Suppressor macrophage treated with lipopolysaccharide for 1 hour (primary cell): ENCODE measurements at regions not wholly inside any gene's neighbourhood (a gene's known extent, or its start where the extent isn't known, plus 50 kb on each side); places are given as distances from the start of the nearest gene placed in this dataset.
"Not testable (repeated sequence)": the region's sequence is repeated elsewhere in the genome, so short reads cannot be mapped to it uniquely, and the experiment has no call there.

Experiments
- DNase-seq, 3 donors: peaks; one replicate each; pipeline ENCODE4 v3.0.0-alpha.2; 2020 to 2022

DNA sequence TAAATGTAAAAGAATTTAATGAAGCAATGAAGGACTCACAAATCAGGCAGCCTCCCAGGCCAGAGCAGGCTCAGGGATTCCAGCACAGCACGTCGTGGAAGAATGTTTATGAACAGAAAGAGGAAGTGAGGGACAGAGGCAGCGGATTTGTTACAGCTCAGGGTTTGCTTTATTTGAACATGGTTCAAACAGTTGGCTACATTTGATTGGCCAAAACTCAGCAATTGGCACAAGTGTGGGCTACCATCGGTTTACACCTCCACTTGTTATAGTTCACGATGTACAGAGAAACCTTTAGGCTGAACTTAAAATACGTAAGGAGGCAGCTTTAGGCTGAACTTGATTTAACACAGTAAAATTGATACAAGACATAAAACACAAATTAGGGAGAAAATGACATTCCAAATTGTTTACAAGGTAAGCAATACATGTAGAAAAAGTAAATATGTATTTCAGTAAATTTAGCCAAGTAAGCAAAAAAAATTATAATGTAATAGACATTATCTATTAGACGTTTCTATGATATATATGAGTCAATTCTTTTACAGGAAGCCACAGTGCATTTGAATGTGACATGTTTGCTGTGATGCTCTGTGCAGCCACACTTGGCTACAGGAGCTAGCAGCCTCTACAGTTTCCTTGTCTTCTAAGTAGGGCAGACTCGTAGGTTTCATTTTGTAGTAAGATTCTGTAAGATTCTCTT is 126.5 kb downstream of the ADSS2 start:
- DNase-seq: peak; percentile 68 to 76 (median 76)

DNA sequence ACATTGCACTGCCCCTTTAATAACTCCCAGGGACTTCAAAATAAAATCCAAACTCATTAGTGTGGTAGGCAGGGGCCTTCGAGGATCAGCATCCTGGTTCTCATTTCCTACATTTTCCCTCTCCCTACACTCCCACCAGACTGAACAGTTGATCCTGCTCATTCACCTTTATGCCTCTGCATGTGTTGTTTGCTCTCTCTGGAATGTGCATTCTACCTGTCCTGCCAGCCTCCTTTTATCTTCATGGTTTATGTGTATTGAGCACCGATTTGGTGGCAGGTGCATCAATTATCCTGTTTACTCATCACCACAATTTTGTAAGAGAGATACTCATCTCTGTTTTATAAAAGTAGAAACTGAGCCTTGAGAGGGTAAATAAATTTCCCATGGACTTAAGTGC is 125.0 kb downstream of the ADSS2 start:
- DNase-seq: no peak

DNA sequence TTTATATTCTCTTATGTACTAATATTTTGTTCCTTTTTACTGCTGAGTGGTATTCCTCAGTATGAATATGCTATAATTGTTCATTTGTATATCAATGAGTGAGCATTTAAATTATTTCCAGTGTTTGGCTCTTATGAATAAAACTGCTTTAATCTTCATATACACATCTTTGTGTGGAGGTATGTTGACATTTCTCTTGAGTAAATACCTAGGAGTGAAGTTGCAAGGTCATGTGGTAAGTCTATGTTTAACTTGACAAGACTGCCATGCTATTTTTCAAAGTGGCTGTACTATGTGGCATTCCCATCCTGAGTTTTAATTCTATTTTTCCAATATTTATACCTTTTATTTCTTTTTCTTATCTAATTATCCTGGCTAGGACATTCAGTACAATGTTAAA is 124.2 kb downstream of the ADSS2 start:
- DNase-seq: no peak

DNA sequence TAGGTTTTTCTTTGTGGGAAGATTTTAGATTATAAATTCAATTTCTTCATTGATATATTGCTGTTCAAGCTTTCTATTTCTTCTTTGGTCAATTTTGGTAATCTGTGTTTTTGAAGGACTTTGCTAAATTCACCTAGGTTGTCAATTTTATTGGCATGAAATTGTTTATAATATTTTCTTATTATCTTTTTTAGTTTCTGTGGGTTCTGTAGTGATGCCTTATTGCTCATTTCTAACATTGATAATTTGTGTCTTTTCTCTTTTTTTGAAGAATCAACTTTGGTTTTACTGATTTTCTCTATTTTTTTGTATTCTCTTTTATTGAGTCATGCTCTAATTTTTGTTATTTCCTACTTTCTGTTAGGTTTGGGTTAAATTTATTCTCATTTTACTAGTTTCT is 123.2 kb downstream of the ADSS2 start:
- no peak for DNase-seq

DNA sequence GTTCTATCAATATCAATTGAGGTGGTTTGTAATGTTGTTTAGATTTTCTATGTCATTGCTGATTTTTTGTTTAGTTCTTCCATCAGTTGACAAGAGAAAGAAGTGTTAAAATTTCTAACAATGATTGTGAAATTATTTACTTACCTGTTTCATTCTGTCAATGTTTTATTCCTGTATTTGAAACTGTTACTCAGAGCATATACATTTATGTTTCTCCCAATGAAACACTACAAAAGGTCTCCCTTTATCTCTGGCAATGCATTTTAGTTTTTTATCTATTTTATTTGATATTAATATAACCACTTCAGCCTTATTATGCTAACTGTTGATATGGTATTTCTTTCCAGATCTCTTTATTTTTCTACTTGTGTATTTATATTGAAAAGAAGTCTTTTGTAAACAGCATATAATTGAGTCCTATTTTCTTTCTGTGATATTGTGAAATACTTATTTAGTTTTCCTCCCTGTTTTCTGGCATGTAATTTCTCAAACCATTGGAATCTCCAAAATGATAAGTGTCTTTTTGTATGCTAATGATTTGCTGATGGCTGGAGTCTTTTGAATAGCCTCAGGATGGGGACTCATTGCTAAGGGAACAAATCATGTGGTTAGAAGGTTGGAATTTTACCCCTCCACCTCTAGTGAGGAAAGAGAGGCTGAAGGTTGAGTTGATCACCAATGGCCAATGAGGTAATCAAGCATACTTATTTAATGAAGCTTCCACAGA is 122.0 kb downstream of the ADSS2 start:
- no peak for DNase-seq

DNA sequence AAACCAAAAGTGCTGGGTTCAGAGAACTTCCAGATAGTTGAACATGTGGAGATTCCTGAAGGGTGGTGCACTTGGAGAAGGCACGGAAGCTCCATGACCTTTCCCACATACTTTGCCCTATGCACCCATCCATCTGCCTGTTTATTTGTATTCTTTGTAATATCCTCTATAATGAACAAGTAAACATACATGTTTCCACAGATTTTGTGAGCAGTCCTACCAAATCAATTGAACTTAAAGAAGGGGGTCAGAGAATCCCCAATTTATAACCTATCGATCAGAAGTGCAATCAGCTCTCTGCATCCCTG is 121.4 kb downstream of the ADSS2 start:
- DNase-seq: no peak

DNA sequence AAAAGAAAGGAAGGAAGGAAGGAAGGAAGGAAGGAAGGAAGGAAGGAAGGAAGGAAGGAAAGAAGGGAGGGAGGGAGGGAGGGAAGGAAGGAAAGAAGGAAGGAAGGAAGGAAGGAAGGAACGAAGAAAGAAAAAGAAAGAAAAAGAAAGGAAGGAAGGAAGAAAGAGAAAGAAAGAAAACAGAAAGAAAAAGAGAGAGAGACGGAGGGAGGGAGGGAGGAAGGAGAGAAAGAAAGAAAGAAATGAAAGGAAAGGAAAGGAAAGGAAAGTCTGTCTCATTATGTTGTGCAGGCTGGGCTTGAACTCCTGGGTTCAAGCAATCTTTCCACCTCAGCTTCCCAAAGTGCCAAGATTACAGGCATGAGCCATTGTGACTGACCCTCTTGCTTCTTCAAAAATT is 118.9 kb downstream of the ADSS2 start:
- not testable (repeated sequence) for DNase-seq

DNA sequence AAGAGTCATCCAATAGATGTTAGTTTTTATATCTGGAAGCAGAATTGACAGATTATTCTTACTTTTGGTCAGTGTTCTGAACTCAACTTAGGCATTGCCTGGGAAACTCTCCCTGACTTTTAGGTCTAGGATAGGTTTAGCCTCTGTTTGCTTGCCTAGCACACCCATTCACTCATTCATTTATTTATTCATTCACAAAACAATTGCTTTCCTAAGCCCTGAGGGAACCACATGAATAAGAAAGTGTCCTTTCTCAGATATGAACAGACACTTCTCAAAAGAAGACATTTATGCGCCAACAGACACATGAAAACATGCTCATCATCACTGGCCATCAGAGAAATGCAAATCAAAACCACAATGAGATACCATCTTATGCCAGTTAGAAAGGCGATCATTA is 117.4 kb downstream of the ADSS2 start:
- DNase-seq: not testable (repeated sequence)

DNA sequence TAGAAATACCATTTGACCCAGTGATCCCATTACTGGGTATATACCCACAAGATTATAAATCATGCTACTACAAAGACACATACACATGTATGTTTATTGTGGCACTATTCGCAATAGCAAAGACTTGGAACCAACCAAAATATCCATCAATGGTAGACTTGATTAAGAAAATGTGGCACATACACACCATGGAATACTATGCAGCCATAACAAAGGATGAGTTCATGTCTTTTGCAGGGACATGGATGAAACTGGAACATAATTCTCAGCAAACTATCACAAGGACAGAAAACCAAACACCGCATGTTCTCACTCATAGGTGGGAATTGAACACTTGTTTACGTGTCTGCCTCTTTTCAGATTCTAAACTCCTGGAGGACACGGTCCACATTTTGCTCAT is 116.9 kb downstream of the ADSS2 start:
- DNase-seq: not testable (repeated sequence)

DNA sequence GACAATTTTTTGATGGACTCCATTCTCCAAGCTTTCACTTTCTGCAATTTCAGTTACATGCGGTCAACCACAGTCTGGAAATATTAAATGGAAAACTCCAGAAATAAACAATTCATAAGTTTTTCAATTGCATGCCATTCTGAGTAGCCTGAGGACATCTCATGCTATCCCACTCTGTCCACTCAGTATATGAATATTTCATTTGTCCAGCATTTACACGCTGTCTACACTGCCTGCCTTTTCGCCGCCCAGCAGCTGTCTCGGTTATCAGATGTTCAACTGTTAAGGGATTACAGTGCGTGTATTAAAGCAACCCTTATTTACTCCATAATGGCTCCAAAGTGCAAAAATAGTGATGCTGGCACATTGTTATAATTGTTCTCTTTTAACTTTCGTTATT is 116.3 kb downstream of the ADSS2 start:
- DNase-seq: no peak

DNA sequence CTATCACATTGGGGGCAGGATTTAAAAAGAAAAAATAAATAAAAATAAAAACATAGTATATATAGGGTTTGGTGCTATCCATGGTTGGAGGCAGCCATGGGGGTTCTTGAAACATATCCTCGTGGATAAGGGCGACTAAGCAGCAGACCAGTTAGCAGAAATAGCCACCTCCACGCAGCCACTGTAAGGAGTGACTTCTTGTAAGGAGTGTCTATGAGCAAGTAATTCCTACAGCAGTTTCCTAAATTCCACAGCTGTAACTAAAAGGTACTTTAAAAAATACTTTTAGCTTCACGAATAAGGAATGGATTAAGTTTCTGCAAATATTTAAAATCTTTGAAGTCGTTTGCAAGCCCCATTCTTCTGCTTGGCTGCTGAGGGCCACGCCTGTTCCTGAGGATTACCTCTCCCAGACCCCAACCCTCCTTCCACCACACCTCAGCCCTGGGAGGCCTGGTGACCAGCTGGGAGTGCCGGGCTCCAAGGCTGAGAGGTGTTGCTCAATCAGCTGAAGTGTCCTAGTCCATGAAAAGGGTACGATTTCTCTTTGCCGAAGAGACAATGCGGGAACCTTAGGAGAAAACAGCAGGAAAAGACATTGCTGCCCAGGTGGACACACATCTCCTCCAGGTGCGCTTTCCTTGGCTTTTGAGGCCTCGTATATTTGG is 115.3 kb downstream of the ADSS2 start:
- DNase-seq: no peak

DNA sequence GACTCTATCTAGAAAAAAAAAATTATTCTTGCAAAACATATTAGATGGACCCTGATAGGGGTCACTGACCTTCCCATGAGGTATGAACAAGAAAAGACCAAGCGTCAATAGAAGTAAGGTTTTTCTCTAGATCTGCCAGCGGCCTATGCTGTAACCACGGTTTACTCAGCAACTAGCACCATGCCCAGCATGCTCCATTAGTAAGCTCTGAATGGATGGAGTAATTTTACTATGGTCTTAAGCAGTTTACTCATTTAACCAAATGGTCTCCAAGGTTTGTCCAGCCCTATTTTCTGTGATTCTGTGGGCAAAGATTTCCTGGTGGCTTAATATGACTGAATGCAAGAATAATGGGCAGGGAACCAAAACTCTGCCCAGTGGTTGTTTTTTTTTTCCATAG is 113.9 kb downstream of the ADSS2 start:
- DNase-seq: no peak

DNA sequence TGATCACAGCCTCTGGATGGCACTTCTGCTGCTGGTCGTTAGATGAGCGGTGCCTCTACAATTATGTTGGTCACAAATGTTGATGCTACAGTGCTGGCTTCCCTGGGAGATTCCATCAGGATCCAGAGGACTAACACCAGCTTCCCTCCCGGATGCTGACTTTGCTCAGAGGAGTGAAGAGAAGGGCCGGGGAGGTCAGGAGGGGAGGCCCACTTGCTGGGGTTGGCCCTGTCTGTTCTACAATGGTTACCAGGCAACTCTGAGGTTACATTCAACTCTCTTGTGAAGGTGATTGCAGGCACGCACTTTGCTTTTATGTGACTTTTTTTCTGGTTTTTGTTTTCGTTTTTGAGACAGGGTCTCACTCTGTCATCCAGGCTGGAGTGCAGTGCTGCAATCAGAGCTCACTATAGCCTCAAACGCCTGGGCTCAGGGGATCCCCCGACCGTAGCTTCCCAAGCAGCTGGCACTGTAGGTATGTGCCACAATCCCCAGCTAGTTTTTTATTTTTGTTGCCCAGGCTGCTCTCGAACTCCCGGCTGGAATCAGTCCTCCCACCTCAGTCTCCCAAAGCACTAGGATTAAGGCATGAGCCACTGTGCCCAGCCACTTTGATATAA is 112.5 kb downstream of the ADSS2 start:
- DNase-seq: no peak

DNA sequence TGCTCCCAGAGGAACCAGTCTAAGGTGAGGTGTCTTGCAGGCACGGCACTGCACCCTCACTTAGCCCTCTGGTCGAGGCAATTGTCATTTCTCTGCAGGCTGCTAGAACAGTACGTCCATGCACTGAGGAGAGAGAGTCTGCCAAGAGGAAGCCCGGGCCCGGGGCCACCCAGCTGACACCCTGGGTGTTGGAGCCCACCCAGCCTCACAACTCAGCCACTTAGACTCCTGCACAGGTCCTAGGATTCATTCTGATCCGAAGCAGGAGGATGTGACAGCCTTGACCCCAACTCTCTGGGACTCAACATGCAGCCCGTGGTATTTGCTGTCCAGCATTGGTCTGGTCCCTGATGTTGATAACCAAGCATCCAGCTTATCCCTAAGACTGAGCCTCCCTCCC is 111.9 kb downstream of the ADSS2 start:
- DNase-seq: no peak

DNA sequence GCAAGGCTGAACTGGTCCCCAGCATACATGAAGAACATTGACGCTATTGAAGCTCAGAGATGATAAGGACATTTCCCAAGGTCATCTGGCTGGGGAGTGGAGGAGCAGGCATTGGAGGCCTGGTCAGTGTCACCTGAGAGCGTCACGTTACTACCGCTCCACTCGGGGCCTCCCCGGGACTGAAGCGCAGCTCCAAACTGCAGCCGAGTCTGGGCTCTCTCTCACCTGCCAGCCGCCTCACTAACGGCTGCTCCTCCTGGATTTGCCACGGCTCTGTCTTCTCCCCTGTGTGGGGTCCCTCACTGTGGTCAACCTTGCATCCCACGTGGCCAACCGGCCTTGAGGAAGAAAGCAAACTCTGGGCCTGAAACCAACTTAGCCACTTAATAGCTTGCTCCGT is 111.3 kb downstream of the ADSS2 start:
- DNase-seq: no peak

DNA sequence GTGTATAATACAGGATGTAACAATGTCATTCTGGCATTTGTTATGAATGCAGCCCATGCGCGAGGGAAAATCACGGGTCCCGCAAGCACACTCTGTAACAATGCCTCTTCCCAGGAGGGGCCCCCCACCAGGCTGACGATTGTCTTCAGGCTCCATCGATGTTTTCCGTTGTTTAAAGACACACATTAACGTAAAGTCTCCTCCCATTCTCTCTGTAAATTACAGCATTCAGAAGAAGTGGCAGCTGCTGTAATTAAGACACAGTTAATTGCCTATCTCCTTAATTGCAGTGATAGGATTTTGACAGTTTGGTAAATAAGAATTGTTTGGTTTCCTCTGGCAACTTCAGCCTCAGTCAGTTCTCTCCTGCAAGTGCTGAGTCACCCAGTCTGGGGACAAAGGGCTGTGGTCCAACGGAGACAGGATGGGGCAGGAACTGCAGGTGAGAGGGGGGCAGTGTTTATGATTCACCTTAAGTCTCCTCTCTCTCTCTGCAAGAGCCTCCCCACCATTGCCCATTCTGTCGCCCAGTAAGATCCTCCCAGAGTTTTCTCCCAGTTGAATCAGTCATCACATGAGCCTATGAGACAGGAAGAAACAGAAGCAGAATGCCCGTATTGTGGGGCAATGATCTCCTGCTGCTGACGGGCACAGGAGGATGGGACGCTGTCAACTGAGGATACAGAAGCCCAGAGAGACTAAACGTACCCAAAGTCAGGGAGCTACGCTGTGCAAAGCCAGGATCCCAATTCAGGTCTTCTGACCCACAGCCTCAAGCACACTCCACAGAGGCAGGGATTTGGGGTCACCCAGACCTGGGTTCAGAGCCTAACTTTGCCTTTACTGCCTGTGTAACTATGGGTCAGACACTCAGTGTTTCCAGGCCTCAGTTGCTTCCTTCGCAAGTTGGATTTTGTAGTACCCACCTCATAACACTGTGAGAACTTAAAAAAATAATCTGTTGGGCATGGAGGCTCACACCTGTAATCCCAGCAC is 110.0 kb downstream of the ADSS2 start:
- DNase-seq: peak; percentile 57 to 82 (median 69)

DNA sequence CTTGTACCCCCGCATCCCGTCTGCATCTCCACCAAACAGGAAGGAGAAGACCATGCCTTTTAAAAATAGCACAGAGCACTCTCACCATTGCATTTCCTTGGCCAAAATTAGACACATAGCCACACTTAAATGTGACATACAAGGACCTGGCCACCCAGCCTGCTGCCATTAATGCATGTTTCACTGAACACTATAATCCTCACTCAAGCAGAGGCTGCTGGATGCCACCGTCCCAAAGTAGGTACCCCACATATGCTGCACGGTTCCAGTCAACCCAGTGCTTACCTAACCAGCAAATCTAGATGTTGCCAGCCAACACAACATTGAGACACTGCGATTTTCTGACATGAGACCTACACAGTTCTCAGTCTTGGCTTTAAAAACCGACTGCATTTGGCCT is 107.7 kb downstream of the ADSS2 start:
- no peak for DNase-seq

DNA sequence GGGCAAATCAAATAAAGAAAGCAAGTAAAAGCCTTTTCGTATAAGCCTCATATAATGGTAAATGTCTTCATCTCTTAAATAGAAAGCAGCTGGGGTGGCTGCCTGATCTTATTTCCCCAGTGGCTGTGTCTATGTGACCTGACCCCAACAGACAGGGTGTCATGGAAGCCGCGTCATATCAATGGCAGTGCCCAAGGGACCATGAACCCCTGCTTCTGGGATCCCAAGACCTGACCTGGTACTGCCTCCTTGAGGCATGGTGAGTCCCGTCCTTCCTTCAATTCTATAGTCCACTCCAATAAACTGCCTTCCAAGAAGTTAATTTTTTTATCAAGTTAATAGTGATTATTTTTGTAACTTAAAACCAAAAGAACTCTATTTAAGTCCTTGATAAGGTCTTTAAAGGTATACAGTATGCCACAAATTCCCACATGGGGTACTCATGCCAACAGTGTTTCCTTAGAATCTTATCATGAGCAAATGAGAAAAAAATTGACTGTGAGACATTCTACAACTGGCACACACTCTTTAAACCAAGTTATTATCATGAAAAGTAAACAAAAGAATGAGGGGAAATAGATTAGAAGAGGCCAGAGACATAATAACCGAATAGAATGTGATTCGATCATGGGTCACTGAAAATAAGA is 104.6 kb downstream of the ADSS2 start:
- DNase-seq: no peak

DNA sequence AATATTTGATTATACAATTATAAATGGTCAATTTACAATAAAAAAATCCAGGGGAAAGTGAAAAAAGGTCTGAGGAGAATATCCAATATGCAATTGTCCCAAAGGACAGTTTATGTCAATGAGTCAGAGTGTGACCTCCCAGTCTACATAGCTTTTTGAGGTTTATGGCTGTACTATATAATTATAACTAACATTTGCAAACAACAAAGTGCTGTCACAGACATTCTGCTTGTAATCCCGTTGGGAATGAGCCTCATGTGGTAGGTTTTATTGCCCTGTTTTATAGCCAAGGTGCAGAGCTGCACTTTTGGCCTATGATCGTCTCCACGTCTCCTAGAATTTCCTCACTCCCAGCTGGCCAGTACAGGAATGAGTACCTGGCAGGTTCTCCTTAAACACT is 103.8 kb downstream of the ADSS2 start:
- no peak for DNase-seq

DNA sequence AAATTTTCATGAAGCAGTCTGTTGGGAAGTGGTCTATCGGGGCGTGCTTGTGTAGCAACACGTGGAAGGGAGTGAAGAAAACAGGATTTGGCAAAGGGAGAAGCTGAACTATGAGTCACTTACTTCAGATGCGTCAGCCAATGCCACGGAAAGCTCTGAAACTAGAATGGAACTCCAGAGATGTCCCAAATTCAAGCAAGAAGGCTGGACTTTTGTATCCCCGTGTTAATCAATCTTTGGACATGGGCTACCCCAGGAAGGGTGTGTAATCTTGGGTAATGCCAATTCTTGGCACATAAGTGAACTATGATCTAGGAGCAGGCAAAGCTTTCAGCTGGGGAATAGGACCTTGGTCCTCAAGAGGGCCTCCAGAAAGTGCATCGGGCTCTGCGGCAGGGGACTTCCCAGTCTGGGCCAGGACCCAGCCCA is 102.6 kb downstream of the ADSS2 start:
- DNase-seq: peak; percentile 86 to 97 (median 92)

DNA sequence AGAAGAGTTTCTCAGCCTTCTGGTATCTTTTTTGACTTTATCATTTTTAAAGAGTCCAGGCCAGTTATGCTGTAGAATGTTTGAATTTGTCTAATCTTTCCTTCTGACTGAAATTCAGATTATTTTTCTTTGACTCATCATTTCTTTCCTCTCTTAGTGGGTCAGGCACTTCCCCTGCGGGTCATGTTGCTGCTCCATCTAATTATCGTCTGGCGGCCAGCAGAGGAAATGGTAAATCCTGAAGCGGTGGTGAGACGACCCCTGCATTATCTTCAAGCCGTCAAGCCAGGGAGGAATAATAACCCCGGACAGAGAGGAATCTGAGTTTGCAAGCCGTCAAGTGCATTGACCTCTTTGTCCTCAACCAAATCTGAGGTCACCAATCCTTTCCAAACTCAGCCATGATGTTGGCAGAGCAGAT is 102.1 kb downstream of the ADSS2 start:
- DNase-seq: peak in 1 of 3 donors; percentile 29

DNA sequence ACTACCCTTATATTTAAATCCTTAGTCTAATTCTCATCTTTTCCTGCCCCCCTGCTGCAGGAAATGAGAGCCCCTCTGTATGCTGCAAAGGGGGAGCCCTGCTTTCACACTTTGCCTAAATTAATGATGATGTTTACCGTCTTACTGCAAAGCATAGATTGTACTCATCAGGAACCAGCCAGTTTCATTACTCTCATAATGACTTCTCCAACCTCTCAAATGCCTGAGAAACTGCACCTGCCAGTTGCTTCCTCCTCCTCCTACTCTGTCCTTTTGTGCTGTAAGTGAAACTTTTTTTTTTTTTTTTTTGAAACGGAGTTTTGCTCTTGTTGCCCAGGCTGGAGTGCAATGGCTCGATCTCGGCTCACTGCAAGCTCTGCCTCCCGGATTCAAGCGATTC is 101.7 kb downstream of the ADSS2 start:
- peak in 2 of 3 donors; percentile 23 to 53 for DNase-seq
